GM12872 (cell line): ENCODE measurements at regions not wholly inside any gene's neighbourhood (a gene's known extent, or its start where the extent isn't known, plus 50 kb on each side); places are given as distances from the start of the nearest gene placed in this dataset.

Experiments
- CTCF ChIP-seq: IDR thresholded peaks from 3 replicates; pipeline ENCODE4 v1.5.1; 2011; ENCODE audit warnings: low read depth, mild to moderate bottlenecking, low read length, moderate library complexity; ENCODE audit not compliant: insufficient read depth

GRCh38 chr5:38724301-38725030 is 121.3 kb upstream of the OSMR start:
- TF ChIP-seq CTCF: no peak

GRCh38 chr5:38725371-38725865 is 120.4 kb upstream of the OSMR start:
- no peak for TF ChIP-seq CTCF

- no peak for TF ChIP-seq CTCF
Observed at GRCh38 chr5:38726279-38726678, 119.5 kb upstream of the OSMR start.

- TF ChIP-seq CTCF: no peak
Observed at GRCh38 chr5:38728029-38728428, 117.8 kb upstream of the OSMR start.

- TF ChIP-seq CTCF: no peak
Observed at GRCh38 chr5:38731461-38731860, 114.4 kb upstream of the OSMR start.

- no peak for TF ChIP-seq CTCF
Observed at GRCh38 chr5:38734353-38734752, 111.5 kb upstream of the OSMR start.

GRCh38 chr5:38736089-38736488 is 109.7 kb upstream of the OSMR start:
- TF ChIP-seq CTCF: no peak
